HG02763 (cell line): ENCODE measurements at regions not wholly inside any gene's neighbourhood (a gene's known extent, or its start where the extent isn't known, plus 50 kb on each side); places are given as distances from the start of the nearest gene placed in this dataset.

ENCODE experiments used
- ATAC-seq: cut with Tn5 transposase; IDR thresholded peaks from one replicate; pipeline ENCODE4 v1.9.1; 2021; ENCODE audit warnings: mild to moderate bottlenecking, moderate library complexity; ENCODE audit not compliant: unreplicated experiment

GRCh38 chr14:87184180-87184579 is 808.8 kb downstream of the GALC start:
- ATAC-seq = no peak

GRCh38 chr14:87181288-87181687 is 811.7 kb downstream of the GALC start:
- ATAC-seq = no peak

GRCh38 chr14:87179936-87180335 is 813.0 kb downstream of the GALC start:
- ATAC-seq = no peak

DNA sequence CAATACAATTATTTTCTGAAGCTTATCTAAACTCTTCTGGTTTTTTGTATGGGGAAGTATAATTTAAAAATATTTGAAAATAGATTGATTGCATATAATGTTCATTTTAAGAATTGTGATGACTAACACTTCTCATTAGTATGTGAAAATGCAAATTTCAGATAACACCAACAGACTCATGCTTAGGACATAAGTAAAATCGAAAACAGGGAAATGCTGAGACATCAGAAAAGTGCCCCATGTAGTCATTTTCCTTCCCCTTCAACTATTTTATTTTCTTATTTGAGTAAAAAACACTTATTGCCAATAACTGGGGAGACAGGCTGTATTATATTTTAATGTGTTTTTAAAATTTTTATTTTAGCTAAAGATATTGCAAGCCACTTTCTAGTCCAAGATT is 814.7 kb downstream of the GALC start:
- no peak for ATAC-seq

DNA sequence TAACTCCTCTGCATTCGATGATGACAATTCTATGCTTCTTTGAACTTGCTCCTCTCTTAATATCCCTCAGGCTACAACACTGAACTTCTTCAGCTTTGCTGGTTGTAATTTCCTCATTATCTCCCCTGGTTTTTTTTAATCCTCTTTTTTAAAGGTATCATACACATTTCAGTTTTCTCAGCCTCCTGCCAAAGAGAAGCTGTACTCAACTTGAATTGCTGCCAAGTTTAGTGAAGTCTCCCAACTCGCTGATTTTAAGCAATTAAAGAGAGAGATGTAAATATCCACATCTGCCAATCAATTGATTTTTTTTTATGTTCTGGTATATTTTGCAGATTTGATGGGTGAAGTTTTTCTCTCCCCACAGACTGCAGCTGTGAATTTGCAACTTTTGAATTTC is 817.8 kb downstream of the GALC start:
- no peak for ATAC-seq

- ATAC-seq = no peak
These were observed 821.8 kb downstream of the GALC start for GRCh38 chr14:87171141-87171540.

DNA sequence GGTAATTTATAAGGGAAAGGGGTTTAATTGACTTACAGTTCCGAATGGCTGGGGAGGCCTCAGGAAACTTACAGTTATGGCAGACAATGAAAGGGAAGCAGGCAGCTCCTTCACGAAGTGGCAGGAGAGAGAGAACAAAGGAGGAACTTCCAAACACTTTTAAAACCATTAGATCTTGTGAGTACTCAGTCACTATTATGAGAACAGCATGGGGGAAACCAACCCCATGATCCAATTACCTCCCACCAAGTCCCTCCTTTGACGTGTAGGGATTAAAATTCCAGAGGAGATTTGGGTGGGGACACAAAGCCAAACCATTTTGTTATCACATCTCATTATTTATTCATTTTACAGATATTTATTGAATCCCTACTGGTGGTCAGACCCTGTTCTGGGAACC is 822.8 kb downstream of the GALC start:
- ATAC-seq = no peak

GRCh38 chr14:87169362-87169761 is 823.6 kb downstream of the GALC start:
- no peak for ATAC-seq

GRCh38 chr14:87161502-87161901 is 831.5 kb downstream of the GALC start:
- no peak for ATAC-seq

DNA sequence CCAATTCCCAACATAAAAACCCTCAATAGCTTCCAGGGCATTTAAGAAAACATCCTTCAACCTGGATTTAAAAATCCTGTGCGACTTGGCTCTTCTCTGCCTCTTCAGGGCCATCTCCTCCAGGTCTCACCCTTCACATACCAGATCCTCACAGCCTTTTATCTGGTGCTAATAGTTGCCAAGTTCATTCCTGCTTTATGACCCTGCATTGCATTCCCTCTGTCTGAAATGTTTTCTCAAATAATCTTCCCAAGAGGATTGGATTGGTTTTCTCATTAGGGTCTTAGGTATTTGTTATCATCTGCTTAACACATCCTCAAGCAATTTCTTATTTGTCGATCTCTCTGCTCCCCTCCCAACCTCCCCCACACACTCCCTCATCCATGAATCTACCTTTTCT is 832.0 kb downstream of the GALC start:
- ATAC-seq = no peak

DNA sequence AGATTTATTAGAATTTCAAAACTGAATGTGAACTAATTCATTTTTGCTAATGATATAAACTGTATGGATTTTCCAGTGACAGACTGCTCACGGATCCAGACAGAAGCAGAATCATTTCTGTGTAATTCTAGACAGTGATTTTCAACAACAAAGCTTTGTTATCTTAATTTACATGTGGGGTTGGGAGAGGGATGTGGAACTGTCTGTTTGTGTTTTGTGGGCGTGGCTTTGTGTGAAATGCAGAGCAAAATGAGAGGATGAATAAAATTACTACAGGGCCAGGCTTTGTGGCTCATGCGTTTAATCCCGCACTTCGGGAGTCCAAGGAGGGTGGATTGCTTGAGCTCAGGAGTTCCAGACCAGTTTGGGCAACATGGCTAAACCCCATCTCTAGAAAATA is 834.7 kb downstream of the GALC start:
- no peak for ATAC-seq

DNA sequence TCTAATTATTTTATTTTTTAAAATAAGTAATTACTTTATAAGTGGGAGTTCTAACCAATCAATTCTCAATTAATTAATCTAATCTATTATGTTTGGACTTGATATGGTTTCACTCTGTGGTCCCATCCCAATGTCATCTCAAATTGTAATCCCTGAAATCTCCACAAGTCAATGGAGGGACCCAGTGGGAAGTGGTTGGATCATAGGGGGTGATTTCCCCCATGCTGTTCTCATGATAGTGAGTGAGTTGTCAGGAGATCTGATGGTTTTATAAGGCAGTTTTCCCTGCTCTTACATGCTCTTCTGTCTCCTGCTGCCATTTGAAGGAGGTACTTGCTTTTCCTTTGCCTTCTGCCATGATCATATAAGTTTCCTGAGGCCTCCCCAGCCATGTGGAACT is 836.1 kb downstream of the GALC start:
- no peak for ATAC-seq

DNA sequence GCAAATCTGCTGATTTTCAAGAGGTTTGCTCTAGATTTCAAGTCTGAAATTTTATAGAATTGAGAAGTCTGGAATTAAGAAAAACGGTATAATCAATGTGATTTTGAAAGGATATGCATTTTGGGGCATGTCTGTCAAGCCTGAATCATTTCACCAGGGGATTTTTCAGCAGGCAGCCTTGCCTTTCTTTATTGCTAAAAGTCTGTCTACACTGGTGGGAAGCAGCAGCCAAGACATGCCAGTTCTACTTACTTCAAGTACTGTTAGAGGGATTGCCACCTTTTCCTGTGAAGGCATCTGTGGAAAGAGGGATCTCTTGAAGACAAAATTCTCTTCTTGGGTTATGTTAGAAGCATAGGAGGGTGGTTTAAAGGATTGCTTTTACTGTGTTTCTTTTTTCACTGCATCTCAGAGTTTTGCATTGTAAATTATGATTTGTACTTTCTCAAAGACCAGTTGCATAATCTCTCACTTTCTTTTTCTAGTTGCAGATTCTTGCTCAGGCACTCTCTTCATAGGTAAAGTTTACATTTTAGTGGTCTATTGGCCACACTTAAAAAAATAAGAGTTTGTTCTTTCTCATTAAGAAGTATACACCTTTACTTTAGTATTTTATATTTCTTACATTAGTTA is 837.0 kb downstream of the GALC start:
- ATAC-seq = no peak

DNA sequence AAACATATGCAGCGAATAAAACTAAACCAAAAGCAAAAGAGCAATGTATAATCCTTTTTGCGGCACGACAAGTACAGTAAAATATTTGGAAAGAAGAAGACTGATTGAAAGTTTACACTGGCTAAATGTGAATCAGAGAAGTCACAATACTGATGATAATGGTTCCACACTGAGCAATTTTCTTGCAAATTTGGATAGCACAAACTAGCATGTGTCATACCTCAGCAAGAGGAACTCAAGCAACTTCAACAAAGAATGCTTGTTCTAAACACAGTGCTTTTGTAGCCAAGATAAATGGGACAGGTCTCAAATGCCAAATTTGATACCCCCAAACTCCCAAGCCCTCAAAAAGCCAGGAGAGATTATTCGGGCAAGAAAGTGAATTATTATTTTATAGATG is 839.1 kb downstream of the GALC start:
- ATAC-seq = no peak

DNA sequence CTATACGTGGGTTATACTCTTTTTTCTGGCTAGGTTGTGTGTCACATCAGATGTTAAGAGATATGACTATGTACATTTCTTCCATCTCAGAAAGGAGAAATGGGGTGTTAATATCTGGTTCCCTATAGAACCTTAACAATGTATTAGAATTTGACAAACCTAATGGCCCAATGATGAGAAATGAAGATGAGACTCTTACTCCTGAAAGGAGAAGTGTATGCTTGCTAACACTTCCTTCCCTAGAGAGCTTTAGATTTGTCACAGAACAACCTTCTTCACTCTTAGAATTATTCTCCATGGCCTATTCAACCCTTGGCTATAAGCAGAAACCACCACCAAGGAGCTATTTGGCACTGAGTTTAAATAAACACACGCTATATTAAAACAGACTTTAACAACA is 839.6 kb downstream of the GALC start:
- no peak for ATAC-seq

DNA sequence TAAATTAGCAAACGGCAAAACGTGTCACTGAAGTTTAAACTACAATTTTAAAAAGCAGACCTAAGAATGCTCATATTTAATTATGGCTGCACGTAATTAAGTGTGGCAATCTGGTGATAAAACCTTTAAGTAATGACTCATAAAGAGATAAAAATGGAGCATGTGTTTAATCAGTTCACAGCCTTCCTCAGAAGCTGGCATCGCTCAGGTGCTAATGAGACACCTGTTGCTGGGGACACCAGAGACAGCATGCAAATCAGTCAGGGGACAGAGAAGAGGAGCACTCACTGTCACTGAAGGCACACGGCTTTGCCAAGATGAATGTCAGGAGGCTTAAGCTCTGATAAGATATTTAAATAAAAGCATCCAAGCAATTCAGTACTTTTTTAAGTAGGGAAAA is 840.3 kb downstream of the GALC start:
- no peak for ATAC-seq

- ATAC-seq = no peak
These were observed 843.2 kb downstream of the GALC start for GRCh38 chr14:87149583-87150354.

DNA sequence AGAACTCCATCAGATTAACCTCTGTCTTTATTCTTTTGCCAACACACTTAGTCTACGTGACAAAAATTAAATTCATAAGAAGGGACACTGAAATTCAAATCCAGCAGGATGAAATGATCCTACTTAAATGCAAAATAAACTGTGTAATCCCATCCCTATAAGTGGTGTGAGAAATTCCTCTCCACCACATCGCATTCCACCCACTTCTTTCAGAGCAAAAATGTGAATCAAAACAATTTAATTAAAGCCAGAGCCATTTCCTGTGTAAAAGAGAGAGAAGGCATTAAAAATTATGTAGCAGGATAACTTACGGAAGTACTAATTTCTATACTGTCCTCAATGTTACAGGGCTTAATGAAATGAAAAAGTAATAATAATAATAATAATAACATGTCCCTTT is 844.3 kb downstream of the GALC start:
- ATAC-seq = no peak

GRCh38 chr14:87142551-87143211 is 850.3 kb downstream of the GALC start:
- ATAC-seq = no peak

GRCh38 chr14:87141801-87142200 is 851.2 kb downstream of the GALC start:
- ATAC-seq = no peak

DNA sequence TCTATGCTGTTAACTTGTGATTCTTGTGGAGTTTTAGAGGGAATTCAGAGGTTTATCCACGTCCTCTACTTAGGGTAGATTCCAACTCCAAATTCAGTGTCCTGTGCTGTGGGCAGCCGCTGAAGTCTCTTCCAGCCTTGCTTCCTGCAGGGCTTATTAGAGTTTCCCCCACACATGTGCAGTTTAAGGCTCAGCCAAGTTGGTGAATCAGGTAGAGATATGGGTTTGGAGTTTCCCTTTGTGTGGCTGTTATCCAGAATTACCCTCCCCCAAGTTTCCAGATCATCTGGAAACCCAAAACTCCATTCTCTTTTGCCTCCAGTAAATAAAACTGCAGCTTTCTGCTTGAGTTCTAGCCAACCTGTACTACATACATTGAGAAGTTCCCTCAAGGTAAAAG is 853.7 kb downstream of the GALC start:
- no peak for ATAC-seq

DNA sequence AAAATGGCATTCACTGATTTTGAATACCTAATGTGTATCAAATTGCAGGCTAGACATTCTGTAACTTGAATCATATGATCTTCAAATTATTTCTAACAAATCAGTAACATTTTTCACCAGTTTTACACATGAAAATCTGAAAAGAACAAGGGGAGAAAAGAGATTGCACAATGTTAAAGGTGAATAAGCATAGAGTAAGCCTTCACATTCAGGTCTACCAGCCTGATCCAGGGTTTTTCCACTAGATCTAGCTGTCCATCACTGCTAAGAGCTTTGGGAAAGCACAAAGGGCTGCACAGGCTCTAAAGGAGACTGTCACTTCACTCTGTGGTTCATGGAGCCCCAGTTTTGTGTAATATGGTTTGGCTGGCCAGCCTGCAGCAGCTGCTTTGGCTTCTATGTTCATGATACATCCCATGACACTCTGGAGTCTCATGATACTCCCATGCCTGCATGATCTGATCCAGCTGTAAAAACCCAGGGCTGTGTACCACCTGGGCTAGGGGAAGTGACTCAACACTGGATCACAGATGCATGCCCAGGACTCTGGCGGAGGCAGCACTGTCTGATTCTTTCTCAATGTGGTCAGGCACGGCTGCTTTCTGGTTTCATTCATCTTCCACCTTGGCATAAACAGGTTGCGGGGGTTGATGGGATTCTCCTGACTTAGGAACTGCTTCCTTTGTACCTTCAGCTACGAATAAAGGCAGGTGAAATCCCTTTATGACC is 859.7 kb downstream of the GALC start:
- ATAC-seq = no peak
